ENCODE measurements at regions not wholly inside any gene's neighbourhood (a gene's known extent, or its start where the extent isn't known, plus 50 kb on each side); places are given as distances from the start of the nearest gene placed in this dataset.

DNA sequence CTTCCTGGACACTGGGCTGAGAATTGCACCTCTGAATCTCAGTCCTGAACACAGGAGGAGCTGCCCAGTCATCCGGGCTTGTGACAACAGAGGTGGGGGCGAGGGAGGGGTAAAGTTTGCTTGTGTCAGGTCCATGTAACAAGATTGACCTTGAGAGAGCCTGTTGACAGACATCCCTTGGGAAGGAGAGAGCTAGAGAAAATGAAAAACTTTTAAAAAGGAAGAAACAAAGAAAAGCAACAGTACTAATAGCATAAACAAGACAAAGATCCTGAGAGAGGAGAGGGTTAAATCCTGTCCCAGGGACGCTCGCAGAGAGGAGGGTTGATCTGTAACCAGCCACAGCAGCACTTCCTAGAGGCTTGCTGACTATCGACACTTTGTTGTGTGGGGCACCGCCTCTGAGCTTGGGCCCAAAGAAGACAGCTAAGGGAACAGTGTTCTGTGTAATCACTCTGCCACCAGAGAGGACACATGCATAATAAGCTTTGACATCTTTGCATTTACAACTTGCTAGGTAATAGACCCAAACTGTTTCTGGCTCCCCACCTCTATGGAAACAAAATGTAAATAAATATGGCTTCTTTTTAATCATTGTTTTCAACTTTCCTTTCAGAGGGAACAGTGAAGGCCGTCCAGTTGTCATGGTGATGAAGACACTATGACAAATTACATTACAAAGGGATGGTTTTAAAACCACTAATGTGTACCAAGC is 363.7 kb downstream of the CSNK1G3 start:
- no peak overlapping the region for H3K27ac ChIP-seq (ENCODE audit: insufficient read depth, low read length)
- H3K4me3 ChIP-seq (replicated peaks in 1 of 4; ENCODE audit: control extremely low read depth in 1 of 4, insufficient read depth in 1 of 4, low read depth in 3 of 4, low read length in 4 of 4): no peak overlapping the region
- no peak overlapping the region for H2AFZ ChIP-seq (ENCODE audit: low read length)
- no peaks in the 10 kb centered on the region for H3K36me3 ChIP-seq (ENCODE audit: control insufficient read depth, insufficient read depth, low read length)
- no peaks in the 10 kb centered on the region for H4K20me1 ChIP-seq (ENCODE audit: control insufficient read depth, extremely low read depth, insufficient read depth, low read length)
- no peak for TF ChIP-seq EZH2 (IDR thresholded peaks at IDR 0.05; ENCODE audit: low read length, missing control alignments)
- TF ChIP-seq, protein P1, sequence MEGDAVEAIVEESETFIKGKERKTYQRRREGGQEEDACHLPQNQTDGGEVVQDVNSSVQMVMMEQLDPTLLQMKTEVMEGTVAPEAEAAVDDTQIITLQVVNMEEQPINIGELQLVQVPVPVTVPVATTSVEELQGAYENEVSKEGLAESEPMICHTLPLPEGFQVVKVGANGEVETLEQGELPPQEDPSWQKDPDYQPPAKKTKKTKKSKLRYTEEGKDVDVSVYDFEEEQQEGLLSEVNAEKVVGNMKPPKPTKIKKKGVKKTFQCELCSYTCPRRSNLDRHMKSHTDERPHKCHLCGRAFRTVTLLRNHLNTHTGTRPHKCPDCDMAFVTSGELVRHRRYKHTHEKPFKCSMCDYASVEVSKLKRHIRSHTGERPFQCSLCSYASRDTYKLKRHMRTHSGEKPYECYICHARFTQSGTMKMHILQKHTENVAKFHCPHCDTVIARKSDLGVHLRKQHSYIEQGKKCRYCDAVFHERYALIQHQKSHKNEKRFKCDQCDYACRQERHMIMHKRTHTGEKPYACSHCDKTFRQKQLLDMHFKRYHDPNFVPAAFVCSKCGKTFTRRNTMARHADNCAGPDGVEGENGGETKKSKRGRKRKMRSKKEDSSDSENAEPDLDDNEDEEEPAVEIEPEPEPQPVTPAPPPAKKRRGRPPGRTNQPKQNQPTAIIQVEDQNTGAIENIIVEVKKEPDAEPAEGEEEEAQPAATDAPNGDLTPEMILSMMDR (conservative IDR thresholded peaks at IDR 0.05 in 1 of 2, IDR thresholded peaks at IDR 0.05 in 1 of 2; ENCODE audit: low read depth in 1 of 2, low read length in 2 of 2): no peak
- H3K4me1 ChIP-seq (ENCODE audit: control insufficient read depth, extremely low read depth, insufficient read depth, low read length): peaks cover 2% of the 10 kb centered on the region
- no peaks in the 10 kb centered on the region for H3K27me3 ChIP-seq (ENCODE audit: control insufficient read depth, insufficient read depth, low read length)
- H3K9me3 ChIP-seq (ENCODE audit: control insufficient read depth, insufficient read depth, low read depth, low read length): no peaks in the 10 kb centered on the region
- no peaks in the 10 kb centered on the region for H3K79me2 ChIP-seq (ENCODE audit: control insufficient read depth, insufficient read depth, low read length)
- no peak overlapping the region for H3K9ac ChIP-seq (ENCODE audit: insufficient read depth, low read length)
- DNase-seq (ENCODE audit: low read depth in 2 of 2): no peak
- H3K4me2 ChIP-seq (ENCODE audit: extremely low read depth, insufficient read depth, low read length): no peak overlapping the region

DNA sequence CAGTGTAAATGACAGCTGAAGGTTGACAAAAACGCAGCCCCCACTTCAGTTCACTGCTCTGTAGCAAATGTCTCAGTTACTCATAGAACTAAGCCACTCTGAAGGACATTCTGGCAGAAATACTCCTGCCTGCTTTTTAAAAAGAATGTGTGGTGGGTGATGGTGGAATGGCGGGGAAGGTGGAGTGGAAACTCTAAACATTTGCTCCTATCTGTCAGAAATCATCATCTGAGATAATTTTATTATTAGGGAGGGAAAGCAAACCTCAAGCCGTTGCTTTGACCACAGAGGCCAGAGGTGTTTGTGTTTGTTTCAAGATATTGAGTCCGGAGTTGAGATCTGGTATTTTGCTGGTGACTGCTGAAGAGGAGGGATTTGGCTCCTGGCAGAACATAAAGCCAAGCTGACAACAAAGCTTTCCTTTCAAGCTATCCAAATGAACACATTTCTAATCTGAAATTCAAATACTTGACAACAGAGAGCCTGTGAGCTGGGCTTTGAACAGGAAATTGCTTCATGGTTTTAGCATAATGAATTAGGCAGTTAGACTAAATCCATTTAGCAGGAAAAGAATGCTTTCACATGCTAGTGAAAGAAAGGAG is 362.7 kb downstream of the CSNK1G3 start:
- Histone ChIP-seq H4K20me1 (ENCODE audit: control insufficient read depth, extremely low read depth, insufficient read depth, low read length) (no peaks in the 10 kb centered on the region), H2AFZ (ENCODE audit: low read length) (no peak overlapping the region), H3K9me3 (ENCODE audit: control insufficient read depth, insufficient read depth, low read depth, low read length) (no peaks in the 10 kb centered on the region), H3K9ac (ENCODE audit: insufficient read depth, low read length) (no peak overlapping the region), H3K79me2 (ENCODE audit: control insufficient read depth, insufficient read depth, low read length) (no peaks in the 10 kb centered on the region), H3K4me3 (replicated peaks in 1 of 4; ENCODE audit: control extremely low read depth in 1 of 4, insufficient read depth in 1 of 4, low read depth in 3 of 4, low read length in 4 of 4) (no peak overlapping the region), H3K27ac (ENCODE audit: insufficient read depth, low read length) (no peak overlapping the region), H3K4me2 (ENCODE audit: extremely low read depth, insufficient read depth, low read length) (no peak overlapping the region), H3K36me3 (ENCODE audit: control insufficient read depth, insufficient read depth, low read length) (no peaks in the 10 kb centered on the region), H3K27me3 (ENCODE audit: control insufficient read depth, insufficient read depth, low read length) (no peaks in the 10 kb centered on the region), H3K4me1 (ENCODE audit: control insufficient read depth, extremely low read depth, insufficient read depth, low read length) (peaks cover 2% of the 10 kb centered on the region)
- TF ChIP-seq, protein P1 (conservative IDR thresholded peaks at IDR 0.05 in 1 of 2, IDR thresholded peaks at IDR 0.05 in 1 of 2; ENCODE audit: low read depth in 1 of 2, low read length in 2 of 2): no peak
- TF ChIP-seq EZH2 (IDR thresholded peaks at IDR 0.05; ENCODE audit: low read length, missing control alignments): no peak
- DNase-seq (ENCODE audit: low read depth in 2 of 2): peak; percentile 38 to 89

DNA sequence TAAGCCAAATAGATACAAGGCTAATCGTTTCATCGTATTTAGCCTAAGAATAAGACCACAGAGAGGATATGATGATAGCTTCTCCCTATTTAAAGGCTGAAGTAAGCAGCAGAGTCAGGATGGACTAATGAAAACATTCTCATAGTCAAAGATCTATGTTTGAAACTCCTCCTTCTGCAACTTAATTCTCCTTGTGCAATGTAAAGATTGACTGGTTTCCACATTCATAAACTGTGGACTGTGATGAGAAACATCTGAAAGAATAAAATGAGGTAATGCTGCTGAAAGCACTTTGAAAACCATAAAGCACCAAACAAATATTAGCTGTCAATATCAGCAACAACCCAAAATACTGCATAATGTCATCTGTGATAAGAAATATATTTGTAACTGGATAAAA is 361.9 kb downstream of the CSNK1G3 start:
- H3K36me3 ChIP-seq (ENCODE audit: control insufficient read depth, insufficient read depth, low read length): no peaks in the 10 kb centered on the region
- H2AFZ ChIP-seq (ENCODE audit: low read length): no peak overlapping the region
- H3K4me1 ChIP-seq (ENCODE audit: control insufficient read depth, extremely low read depth, insufficient read depth, low read length): peaks cover 2% of the 10 kb centered on the region
- no peaks in the 10 kb centered on the region for H3K79me2 ChIP-seq (ENCODE audit: control insufficient read depth, insufficient read depth, low read length)
- no peak overlapping the region for H3K4me2 ChIP-seq (ENCODE audit: extremely low read depth, insufficient read depth, low read length)
- no peak overlapping the region for H3K9ac ChIP-seq (ENCODE audit: insufficient read depth, low read length)
- TF ChIP-seq, protein P1 (conservative IDR thresholded peaks at IDR 0.05 in 1 of 2, IDR thresholded peaks at IDR 0.05 in 1 of 2; ENCODE audit: low read depth in 1 of 2, low read length in 2 of 2): no peak
- no peak for TF ChIP-seq EZH2 (IDR thresholded peaks at IDR 0.05; ENCODE audit: low read length, missing control alignments)
- no peaks in the 10 kb centered on the region for H3K27me3 ChIP-seq (ENCODE audit: control insufficient read depth, insufficient read depth, low read length)
- H3K27ac ChIP-seq (ENCODE audit: insufficient read depth, low read length): no peak overlapping the region
- no peaks in the 10 kb centered on the region for H4K20me1 ChIP-seq (ENCODE audit: control insufficient read depth, extremely low read depth, insufficient read depth, low read length)
- peak in 1 of 2 donors; percentile 32 for DNase-seq (ENCODE audit: low read depth in 2 of 2)
- no peaks in the 10 kb centered on the region for H3K9me3 ChIP-seq (ENCODE audit: control insufficient read depth, insufficient read depth, low read depth, low read length)
- no peak overlapping the region for H3K4me3 ChIP-seq (replicated peaks in 1 of 4; ENCODE audit: control extremely low read depth in 1 of 4, insufficient read depth in 1 of 4, low read depth in 3 of 4, low read length in 4 of 4)

Data from fibroblast of lung (primary cell).